H9 (cell line): ENCODE measurements at regions not wholly inside any gene's neighbourhood (a gene's known extent, or its start where the extent isn't known, plus 50 kb on each side); places are given as distances from the start of the nearest gene placed in this dataset.

ENCODE experiments used
- DNase-seq: peaks from one replicate; pipeline ENCODE4 v3.0.0-alpha.2; 2017
- H2AFZ ChIP-seq: one replicate; pipeline ENCODE4 v1.6.1; 2013; ENCODE audit warnings: mild to moderate bottlenecking, low read length, control low read depth, moderate library complexity
- H2AK5ac ChIP-seq: 2 replicates; pipeline ENCODE4 v1.6.1; 2013; ENCODE audit warnings: low read length, control low read depth, mixed read lengths; ENCODE audit not compliant: insufficient read length
- H2BK120ac ChIP-seq: one replicate; pipeline ENCODE4 v1.6.1; 2013; ENCODE audit warnings: low read depth, mild to moderate bottlenecking, low read length, control low read depth, inconsistent platforms; ENCODE audit not compliant: poor library complexity, severe bottlenecking
- H2BK12ac ChIP-seq: 2 replicates; pipeline ENCODE4 v1.6.1; 2013; ENCODE audit warnings: low read length, control low read depth, mixed read lengths, low read depth; ENCODE audit not compliant: insufficient read length
- H2BK15ac ChIP-seq: 2 replicates; pipeline ENCODE4 v1.6.1; 2013; ENCODE audit warnings: low read depth, low read length, control low read depth
- H2BK20ac ChIP-seq: one replicate; pipeline ENCODE4 v1.6.1; 2013; ENCODE audit warnings: low read depth, mild to moderate bottlenecking, low read length, control low read depth, inconsistent platforms; ENCODE audit not compliant: poor library complexity, severe bottlenecking
- H2BK5ac ChIP-seq: 2 replicates; pipeline ENCODE4 v1.6.1; 2013; ENCODE audit warnings: low read length, control low read depth, mixed read lengths; ENCODE audit not compliant: insufficient read length
- H3K14ac ChIP-seq: 2 replicates; pipeline ENCODE4 v1.6.1; 2013; ENCODE audit warnings: low read length, control low read depth; ENCODE audit not compliant: insufficient read depth
- H3K18ac ChIP-seq: 2 replicates; pipeline ENCODE4 v1.6.1; 2013; ENCODE audit warnings: low read depth, mild to moderate bottlenecking, mixed read lengths, low read length, control low read depth; ENCODE audit not compliant: insufficient read length
- H3K23ac ChIP-seq: 2 replicates; pipeline ENCODE4 v1.6.1; 2013; ENCODE audit warnings: low read length, control low read depth, mixed read lengths, low read depth; ENCODE audit not compliant: insufficient read length
- H3K23me2 ChIP-seq: 2 replicates; pipeline ENCODE4 v1.6.1; 2013; ENCODE audit warnings: low read depth, mild to moderate bottlenecking, mixed read lengths, low read length, control low read depth; ENCODE audit not compliant: insufficient read length, poor library complexity, severe bottlenecking
- H3K27ac ChIP-seq: 2 replicates; pipeline ENCODE4 v1.5.1; 2013; ENCODE audit warnings: low read length, control low read depth, mixed read lengths, low read depth; ENCODE audit not compliant: insufficient read length
- H3K27me3 ChIP-seq: 2 replicates; pipeline ENCODE4 v1.6.1; 2013; ENCODE audit warnings: low read length, control low read depth, inconsistent platforms; ENCODE audit not compliant: insufficient read depth
- H3K4ac ChIP-seq: 2 replicates; pipeline ENCODE4 v1.6.1; 2013; ENCODE audit warnings: low read depth, mild to moderate bottlenecking, control low read depth, inconsistent platforms, low read length, moderate library complexity
- H3K4me1 ChIP-seq: 2 replicates; pipeline ENCODE4 v1.6.1; 2013; ENCODE audit warnings: low read length, control low read depth, inconsistent platforms; ENCODE audit not compliant: insufficient read depth
- H3K4me2 ChIP-seq: 2 replicates; pipeline ENCODE4 v1.6.1; 2013; ENCODE audit warnings: low read length, control low read depth, mixed read lengths; ENCODE audit not compliant: insufficient read length, insufficient read depth
- H3K56ac ChIP-seq: 2 replicates; pipeline ENCODE4 v1.6.1; 2013; ENCODE audit warnings: low read depth, mild to moderate bottlenecking, mixed read lengths, low read length, control low read depth; ENCODE audit not compliant: insufficient read length
- H3K79me1 ChIP-seq: 2 replicates; pipeline ENCODE4 v1.6.1; 2013; ENCODE audit warnings: low read depth, mild to moderate bottlenecking, moderate library complexity, low read length, control low read depth, inconsistent platforms; ENCODE audit not compliant: insufficient read depth, poor library complexity, severe bottlenecking
- H3K79me2 ChIP-seq: 2 replicates; pipeline ENCODE4 v1.6.1; 2013; ENCODE audit warnings: low read length, control low read depth, inconsistent platforms; ENCODE audit not compliant: insufficient read depth
- H3K9ac ChIP-seq: 2 replicates; pipeline ENCODE4 v1.6.1; 2013; ENCODE audit warnings: low read length, control low read depth, mixed read lengths; ENCODE audit not compliant: insufficient read length; ENCODE audit errors: extremely low read depth
- H3K9me3 ChIP-seq: one replicate; pipeline ENCODE4 v1.6.1; 2013; ENCODE audit warnings: low read depth, low read length, inconsistent platforms; ENCODE audit not compliant: control insufficient read depth
- H3T11ph ChIP-seq: one replicate; pipeline ENCODE4 v1.6.1; 2013; ENCODE audit warnings: mild to moderate bottlenecking, low read length, control low read depth, inconsistent platforms
- H4K20me1 ChIP-seq: one replicate; pipeline ENCODE4 v1.6.1; 2013; ENCODE audit not compliant: control insufficient read depth, insufficient read length, insufficient read depth
- H4K5ac ChIP-seq: 2 replicates; pipeline ENCODE4 v1.6.1; 2013; ENCODE audit warnings: low read depth, mild to moderate bottlenecking, mixed read lengths, low read length, control low read depth; ENCODE audit not compliant: insufficient read length
- H4K8ac ChIP-seq: replicated peaks from 2 replicates; pipeline ENCODE4 v1.6.1; 2013; ENCODE audit warnings: low read length, control low read depth, mixed read lengths, low read depth; ENCODE audit not compliant: insufficient read length
- H4K91ac ChIP-seq: 2 replicates; pipeline ENCODE4 v1.6.1; 2013; ENCODE audit warnings: low read depth, mild to moderate bottlenecking, moderate library complexity, mixed read lengths, low read length, control low read depth; ENCODE audit not compliant: insufficient read length
- H3K27ac Mint-ChIP-seq, 3 experiments: 2 replicates in 2 of 3; 3 replicates in 1 of 3; pipeline ENCODE4 v1.8.0; 2020 to 2021; ENCODE audit warnings: mixed read lengths in 3 of 3, mild to moderate bottlenecking in 1 of 3, moderate library complexity in 1 of 3
- H3K27me3 Mint-ChIP-seq: 2 replicates; pipeline ENCODE4 v1.8.0; 2021; ENCODE audit warnings: low read depth, mild to moderate bottlenecking, moderate library complexity, mixed read lengths
- H3K36me3 Mint-ChIP-seq, 3 experiments: 2 replicates in 2 of 3; 3 replicates in 1 of 3; pipeline ENCODE4 v1.8.0; 2020 to 2021; ENCODE audit warnings: low read depth in 3 of 3, mixed read lengths in 3 of 3; ENCODE audit not compliant: insufficient read depth in 1 of 3
- H3K4me1 Mint-ChIP-seq, 2 experiments: 2 replicates each; pipeline ENCODE4 v1.8.0; 2020; ENCODE audit warnings: mixed read lengths in 2 of 2
- H3K4me3 Mint-ChIP-seq, 2 experiments: 2 replicates in 1 of 2; 3 replicates in 1 of 2; pipeline ENCODE4 v1.8.0; 2020 to 2021; ENCODE audit warnings: mild to moderate bottlenecking in 2 of 2, mixed read lengths in 2 of 2, moderate library complexity in 1 of 2
- H3K9me3 Mint-ChIP-seq, 2 experiments: 2 replicates in 1 of 2; 3 replicates in 1 of 2; pipeline ENCODE4 v1.8.0; 2020; ENCODE audit warnings: mild to moderate bottlenecking in 2 of 2, mixed read lengths in 2 of 2, moderate library complexity in 1 of 2
- WGBS: extraction: QIAGEN DNeasy Blood & Tissue Kit; methylation state at CpG from one replicate; pipeline ENCODE4 v1.1.7; 2013; ENCODE audit warnings: missing lambda C conversion rate, low lambda C conversion rate, mixed read lengths; ENCODE audit not compliant: insufficient read length; ENCODE audit errors: extremely low coverage; 5-methylcytosine and 5-hydroxymethylcytosine counted together
- TF ChIP-seq, protein P1 (sequence below): fragments of 200-600 bp; sonication (generic); conservative IDR thresholded peaks from 3 replicates; pipeline ENCODE4 v1.8.0; 2021; ENCODE audit warnings: antibody characterized with exemption, mild to moderate bottlenecking

DNA sequence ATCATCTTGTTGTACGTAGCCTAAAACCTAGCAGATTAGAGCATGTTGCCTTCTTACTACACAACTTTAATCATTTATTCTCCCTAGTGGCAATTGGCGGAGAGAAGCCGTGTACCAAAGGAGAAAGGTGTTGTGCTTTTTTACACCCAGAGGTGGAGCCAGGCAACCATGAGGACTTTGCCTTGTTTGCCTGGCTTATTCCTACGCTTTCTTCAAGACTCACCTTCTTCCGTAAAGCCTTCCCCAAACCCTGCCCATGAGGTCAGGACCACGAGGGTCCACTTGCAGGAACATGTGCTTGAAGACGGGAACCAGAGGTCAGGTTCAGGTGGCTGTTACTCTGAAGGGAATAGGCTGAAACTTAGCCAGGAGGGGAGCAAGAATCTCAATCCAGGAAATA lies 290.5 kb downstream of the RAB28 start:
- Histone ChIP-seq H3K56ac (no peak overlapping the region), H2AK5ac (no peak overlapping the region), H3K9me3 (no peaks in the 10 kb centered on the region), H3K4me2 (no peak overlapping the region), H2AFZ (no peak overlapping the region), H3K4ac (no peak overlapping the region), H3K23ac (no peak overlapping the region), H2BK120ac (no peak overlapping the region), H3T11ph (no peak overlapping the region), H4K5ac (no peak overlapping the region), H2BK20ac (no peak overlapping the region), H3K14ac (no peak overlapping the region), H3K27ac (no peak overlapping the region), H2BK15ac (no peak overlapping the region), H3K4me1 (no peaks in the 10 kb centered on the region), H4K20me1 (no peaks in the 10 kb centered on the region), H3K9ac (no peak overlapping the region), H2BK12ac (no peak overlapping the region), H3K27me3 (no peaks in the 10 kb centered on the region), H4K8ac (no peak overlapping the region), H4K91ac (no peak overlapping the region), H2BK5ac (no peak overlapping the region), H3K79me1 (no peaks in the 10 kb centered on the region), H3K23me2 (no peaks in the 10 kb centered on the region), H3K18ac (no peak overlapping the region), H3K79me2 (no peaks in the 10 kb centered on the region)
- Mint-ChIP-seq H3K4me1 (peaks cover 0 to 3% of the 10 kb centered on the region in 2 experiments; a peak in 2 of 4 replicates), H3K27ac (no peak overlapping the region), H3K9me3 (peaks cover 4 to 5% of the 10 kb centered on the region in 2 experiments; a peak in 4 of 5 replicates), H3K36me3 (peaks cover 3 to 4% (median 4%) of the 10 kb centered on the region in 3 experiments; a peak in 4 of 7 replicates), H3K4me3 (no peak overlapping the region), H3K27me3 (no peaks in the 10 kb centered on the region)
- TF ChIP-seq, protein P1, sequence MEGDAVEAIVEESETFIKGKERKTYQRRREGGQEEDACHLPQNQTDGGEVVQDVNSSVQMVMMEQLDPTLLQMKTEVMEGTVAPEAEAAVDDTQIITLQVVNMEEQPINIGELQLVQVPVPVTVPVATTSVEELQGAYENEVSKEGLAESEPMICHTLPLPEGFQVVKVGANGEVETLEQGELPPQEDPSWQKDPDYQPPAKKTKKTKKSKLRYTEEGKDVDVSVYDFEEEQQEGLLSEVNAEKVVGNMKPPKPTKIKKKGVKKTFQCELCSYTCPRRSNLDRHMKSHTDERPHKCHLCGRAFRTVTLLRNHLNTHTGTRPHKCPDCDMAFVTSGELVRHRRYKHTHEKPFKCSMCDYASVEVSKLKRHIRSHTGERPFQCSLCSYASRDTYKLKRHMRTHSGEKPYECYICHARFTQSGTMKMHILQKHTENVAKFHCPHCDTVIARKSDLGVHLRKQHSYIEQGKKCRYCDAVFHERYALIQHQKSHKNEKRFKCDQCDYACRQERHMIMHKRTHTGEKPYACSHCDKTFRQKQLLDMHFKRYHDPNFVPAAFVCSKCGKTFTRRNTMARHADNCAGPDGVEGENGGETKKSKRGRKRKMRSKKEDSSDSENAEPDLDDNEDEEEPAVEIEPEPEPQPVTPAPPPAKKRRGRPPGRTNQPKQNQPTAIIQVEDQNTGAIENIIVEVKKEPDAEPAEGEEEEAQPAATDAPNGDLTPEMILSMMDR, result peak; percentile 57; the same call in 2 of the 3 replicates
- no CpG with 5 or more reads among the region's 7 CpGs for WGBS
- no peak for DNase-seq
